ENCODE measurements at regions not wholly inside any gene's neighbourhood (a gene's known extent, or its start where the extent isn't known, plus 50 kb on each side); places are given as distances from the start of the nearest gene placed in this dataset.

- no peak overlapping the region for H3K18ac ChIP-seq (ENCODE audit: low read length)
- H2BK5ac ChIP-seq (ENCODE audit: low read length) = no peak overlapping the region
- no peak overlapping the region for H3K4ac ChIP-seq (ENCODE audit: low read depth, low read length)
- no peak overlapping the region for H3K4me3 ChIP-seq (ENCODE audit: low read length)
- H3K56ac ChIP-seq (ENCODE audit: low read length) = no peak overlapping the region
- H3K27ac ChIP-seq (ENCODE audit: low read depth, low read length) = no peak overlapping the region
- no peak overlapping the region for H2BK15ac ChIP-seq (replicated peaks; ENCODE audit: low read depth)
- H2AK5ac ChIP-seq (ENCODE audit: low read length) = no peak overlapping the region
- no peaks in the 10 kb centered on the region for H3K4me1 ChIP-seq (ENCODE audit: control insufficient read depth, low read depth, low read length)
- H3K79me2 ChIP-seq (ENCODE audit: control insufficient read depth, insufficient read depth, low read length) = no peaks in the 10 kb centered on the region
- WGBS (ENCODE audit: extremely low coverage, insufficient coverage, low lambda C conversion rate) = no CpG with 5 or more reads among the region's 5 CpGs
- no peaks in the 10 kb centered on the region for H3K79me1 ChIP-seq (ENCODE audit: low read length)
- H2BK120ac ChIP-seq (ENCODE audit: low read depth, low read length) = no peak overlapping the region
- no peak for DNase-seq
- no peaks in the 10 kb centered on the region for H3K36me3 ChIP-seq (ENCODE audit: control insufficient read depth, insufficient read depth, low read length)
- no peak overlapping the region for H3K9ac ChIP-seq (ENCODE audit: low read length)
- H3K23ac ChIP-seq (ENCODE audit: low read length) = no peak overlapping the region
- no peak overlapping the region for H4K8ac ChIP-seq (ENCODE audit: low read depth, low read length)
- no peaks in the 10 kb centered on the region for H3K27me3 ChIP-seq (ENCODE audit: insufficient read depth, low read length, poor library complexity)
- no peak overlapping the region for H4K5ac ChIP-seq (ENCODE audit: low read length)
- no peak overlapping the region for H3K4me2 ChIP-seq (ENCODE audit: low read length)
Observed at GRCh38 chr3:102161384-102162006, 273.3 kb upstream of the ZPLD1 start.

GRCh38 chr3:102162251-102162650 lies 272.6 kb upstream of the ZPLD1 start:
- Histone ChIP-seq H3K27ac (ENCODE audit: low read depth, low read length) (no peak overlapping the region), H3K4me3 (ENCODE audit: low read length) (no peak overlapping the region)

GRCh38 chr3:102163039-102163817 lies 271.6 kb upstream of the ZPLD1 start:
- Histone ChIP-seq H3K4me2 (ENCODE audit: low read length) (no peak overlapping the region), H3K18ac (ENCODE audit: low read length) (no peak overlapping the region), H3K4me3 (ENCODE audit: low read length) (no peak overlapping the region), H3K79me1 (ENCODE audit: low read length) (no peaks in the 10 kb centered on the region), H3K4me1 (ENCODE audit: control insufficient read depth, low read depth, low read length) (no peaks in the 10 kb centered on the region), H3K27ac (ENCODE audit: low read depth, low read length) (no peak overlapping the region), H3K23ac (ENCODE audit: low read length) (no peak overlapping the region), H3K36me3 (ENCODE audit: control insufficient read depth, insufficient read depth, low read length) (no peaks in the 10 kb centered on the region), H4K5ac (ENCODE audit: low read length) (no peak overlapping the region), H2AK5ac (ENCODE audit: low read length) (no peak overlapping the region), H3K4ac (ENCODE audit: low read depth, low read length) (no peak overlapping the region), H3K56ac (ENCODE audit: low read length) (no peak overlapping the region), H2BK15ac (replicated peaks; ENCODE audit: low read depth) (no peak overlapping the region), H2BK5ac (ENCODE audit: low read length) (no peak overlapping the region), H3K27me3 (ENCODE audit: insufficient read depth, low read length, poor library complexity) (no peaks in the 10 kb centered on the region), H3K9ac (ENCODE audit: low read length) (no peak overlapping the region), H2BK120ac (ENCODE audit: low read depth, low read length) (no peak overlapping the region), H3K79me2 (ENCODE audit: control insufficient read depth, insufficient read depth, low read length) (no peaks in the 10 kb centered on the region), H4K8ac (ENCODE audit: low read depth, low read length) (no peak overlapping the region)
- DNase-seq = no peak
- WGBS (ENCODE audit: extremely low coverage, insufficient coverage, low lambda C conversion rate) = no CpG with 5 or more reads among the region's 1 CpG

More at GRCh38 chr3:102162251-102162650, 272.6 kb upstream of the ZPLD1 start:
- Histone ChIP-seq H3K27me3 (ENCODE audit: insufficient read depth, low read length, poor library complexity) (no peaks in the 10 kb centered on the region), H3K18ac (ENCODE audit: low read length) (no peak overlapping the region), H3K4me1 (ENCODE audit: control insufficient read depth, low read depth, low read length) (no peaks in the 10 kb centered on the region), H3K4me2 (ENCODE audit: low read length) (no peak overlapping the region), H3K79me1 (ENCODE audit: low read length) (no peaks in the 10 kb centered on the region), H3K9ac (ENCODE audit: low read length) (no peak overlapping the region), H2BK5ac (ENCODE audit: low read length) (no peak overlapping the region), H4K5ac (ENCODE audit: low read length) (no peak overlapping the region), H3K79me2 (ENCODE audit: control insufficient read depth, insufficient read depth, low read length) (no peaks in the 10 kb centered on the region), H2AK5ac (ENCODE audit: low read length) (no peak overlapping the region), H2BK15ac (replicated peaks; ENCODE audit: low read depth) (no peak overlapping the region), H3K56ac (ENCODE audit: low read length) (no peak overlapping the region), H4K8ac (ENCODE audit: low read depth, low read length) (no peak overlapping the region), H3K4ac (ENCODE audit: low read depth, low read length) (no peak overlapping the region), H2BK120ac (ENCODE audit: low read depth, low read length) (no peak overlapping the region), H3K23ac (ENCODE audit: low read length) (no peak overlapping the region), H3K36me3 (ENCODE audit: control insufficient read depth, insufficient read depth, low read length) (no peaks in the 10 kb centered on the region)
- no peak for DNase-seq

- Histone ChIP-seq H2BK15ac (replicated peaks; ENCODE audit: low read depth) (no peak overlapping the region), H3K4me3 (ENCODE audit: low read length) (no peak overlapping the region), H2AK5ac (ENCODE audit: low read length) (no peak overlapping the region), H3K56ac (ENCODE audit: low read length) (no peak overlapping the region), H3K27me3 (ENCODE audit: insufficient read depth, low read length, poor library complexity) (no peaks in the 10 kb centered on the region), H3K4me2 (ENCODE audit: low read length) (no peak overlapping the region), H3K79me2 (ENCODE audit: control insufficient read depth, insufficient read depth, low read length) (no peaks in the 10 kb centered on the region), H4K5ac (ENCODE audit: low read length) (no peak overlapping the region), H2BK120ac (ENCODE audit: low read depth, low read length) (no peak overlapping the region), H2BK5ac (ENCODE audit: low read length) (no peak overlapping the region), H4K8ac (ENCODE audit: low read depth, low read length) (no peak overlapping the region), H3K36me3 (ENCODE audit: control insufficient read depth, insufficient read depth, low read length) (no peaks in the 10 kb centered on the region), H3K4ac (ENCODE audit: low read depth, low read length) (no peak overlapping the region), H3K18ac (ENCODE audit: low read length) (no peak overlapping the region), H3K4me1 (ENCODE audit: control insufficient read depth, low read depth, low read length) (no peaks in the 10 kb centered on the region), H3K9ac (ENCODE audit: low read length) (no peak overlapping the region), H3K23ac (ENCODE audit: low read length) (no peak overlapping the region), H3K79me1 (ENCODE audit: low read length) (no peaks in the 10 kb centered on the region), H3K27ac (ENCODE audit: low read depth, low read length) (no peak overlapping the region)
- WGBS (ENCODE audit: extremely low coverage, insufficient coverage, low lambda C conversion rate) = no CpG with 5 or more reads among the region's 4 CpGs
- no peak for DNase-seq
Observed at GRCh38 chr3:102163818-102164154, 271.0 kb upstream of the ZPLD1 start.

GRCh38 chr3:102165367-102165766 lies 269.4 kb upstream of the ZPLD1 start:
- H2BK120ac ChIP-seq (ENCODE audit: low read depth, low read length) = no peak overlapping the region
- H2BK5ac ChIP-seq (ENCODE audit: low read length) = no peak overlapping the region
- no peak overlapping the region for H3K23ac ChIP-seq (ENCODE audit: low read length)
- H2BK15ac ChIP-seq (replicated peaks; ENCODE audit: low read depth) = no peak overlapping the region
- H4K5ac ChIP-seq (ENCODE audit: low read length) = no peak overlapping the region
- H3K4ac ChIP-seq (ENCODE audit: low read depth, low read length) = no peak overlapping the region
- H3K36me3 ChIP-seq (ENCODE audit: control insufficient read depth, insufficient read depth, low read length) = no peaks in the 10 kb centered on the region
- no peak overlapping the region for H3K4me2 ChIP-seq (ENCODE audit: low read length)
- H3K9ac ChIP-seq (ENCODE audit: low read length) = no peak overlapping the region
- no peak overlapping the region for H3K18ac ChIP-seq (ENCODE audit: low read length)
- H3K79me1 ChIP-seq (ENCODE audit: low read length) = no peaks in the 10 kb centered on the region
- no peak overlapping the region for H4K8ac ChIP-seq (ENCODE audit: low read depth, low read length)
- no peaks in the 10 kb centered on the region for H3K27me3 ChIP-seq (ENCODE audit: insufficient read depth, low read length, poor library complexity)
- no peak overlapping the region for H3K56ac ChIP-seq (ENCODE audit: low read length)
- no peak overlapping the region for H3K27ac ChIP-seq (ENCODE audit: low read depth, low read length)
- H2AK5ac ChIP-seq (ENCODE audit: low read length) = no peak overlapping the region
- H3K4me1 ChIP-seq (ENCODE audit: control insufficient read depth, low read depth, low read length) = no peaks in the 10 kb centered on the region
- no peaks in the 10 kb centered on the region for H3K79me2 ChIP-seq (ENCODE audit: control insufficient read depth, insufficient read depth, low read length)
- no peak overlapping the region for H3K4me3 ChIP-seq (ENCODE audit: low read length)
- DNase-seq = no peak
- no CpG with 5 or more reads among the region's 1 CpG for WGBS (ENCODE audit: extremely low coverage, insufficient coverage, low lambda C conversion rate)
